MV-4-11 (cell line): ENCODE measurements at regions not wholly inside any gene's neighbourhood (a gene's known extent, or its start where the extent isn't known, plus 50 kb on each side); places are given as distances from the start of the nearest gene placed in this dataset.
A peak's percentile ranks its signal among the peaks of the same experiment; 100 is the strongest.

Experiments
- DNase-seq: peaks from one replicate; lab custom pipeline; 2025; lab: John Stamatoyannopoulos, UW

DNA sequence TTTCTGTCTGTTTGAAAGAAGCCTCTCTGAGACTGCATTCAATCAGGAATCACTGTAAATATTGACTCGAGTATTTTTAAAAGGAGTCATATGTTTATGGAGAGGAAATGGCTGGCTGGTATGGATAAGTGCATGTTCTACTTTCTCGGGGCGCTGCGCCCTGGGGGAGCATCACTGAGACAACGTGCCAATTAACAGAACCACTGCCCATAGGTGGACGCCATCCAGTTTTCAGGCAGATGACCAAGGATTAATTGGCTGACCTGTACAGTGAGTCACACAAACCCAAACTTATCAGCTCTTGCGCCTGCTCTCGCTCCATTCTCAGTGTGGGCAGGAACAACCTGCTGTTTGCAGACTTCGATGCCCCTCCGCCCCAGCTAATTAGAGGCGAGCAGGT is 571.2 kb downstream of the QKI start:
- DNase-seq, result no peak

DNA sequence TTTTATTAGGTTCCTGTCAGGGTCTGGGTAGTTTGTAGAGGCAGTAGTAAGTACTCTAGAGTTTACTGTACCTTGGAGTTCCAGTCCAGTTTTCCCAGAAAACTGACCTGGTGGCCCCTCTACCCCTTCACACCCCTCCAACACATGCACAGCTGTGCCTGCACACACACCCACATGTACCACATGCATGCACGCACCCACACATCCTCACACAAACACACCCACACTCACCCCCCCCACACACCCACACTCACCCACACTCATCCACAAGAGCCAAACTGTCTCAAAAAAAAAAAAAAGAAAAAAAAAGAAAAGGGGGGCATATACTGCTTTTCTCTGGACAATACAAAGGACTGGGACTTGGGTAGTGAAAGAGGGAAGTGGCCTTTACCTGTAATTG is 570.5 kb downstream of the QKI start:
- DNase-seq, result no peak

DNA sequence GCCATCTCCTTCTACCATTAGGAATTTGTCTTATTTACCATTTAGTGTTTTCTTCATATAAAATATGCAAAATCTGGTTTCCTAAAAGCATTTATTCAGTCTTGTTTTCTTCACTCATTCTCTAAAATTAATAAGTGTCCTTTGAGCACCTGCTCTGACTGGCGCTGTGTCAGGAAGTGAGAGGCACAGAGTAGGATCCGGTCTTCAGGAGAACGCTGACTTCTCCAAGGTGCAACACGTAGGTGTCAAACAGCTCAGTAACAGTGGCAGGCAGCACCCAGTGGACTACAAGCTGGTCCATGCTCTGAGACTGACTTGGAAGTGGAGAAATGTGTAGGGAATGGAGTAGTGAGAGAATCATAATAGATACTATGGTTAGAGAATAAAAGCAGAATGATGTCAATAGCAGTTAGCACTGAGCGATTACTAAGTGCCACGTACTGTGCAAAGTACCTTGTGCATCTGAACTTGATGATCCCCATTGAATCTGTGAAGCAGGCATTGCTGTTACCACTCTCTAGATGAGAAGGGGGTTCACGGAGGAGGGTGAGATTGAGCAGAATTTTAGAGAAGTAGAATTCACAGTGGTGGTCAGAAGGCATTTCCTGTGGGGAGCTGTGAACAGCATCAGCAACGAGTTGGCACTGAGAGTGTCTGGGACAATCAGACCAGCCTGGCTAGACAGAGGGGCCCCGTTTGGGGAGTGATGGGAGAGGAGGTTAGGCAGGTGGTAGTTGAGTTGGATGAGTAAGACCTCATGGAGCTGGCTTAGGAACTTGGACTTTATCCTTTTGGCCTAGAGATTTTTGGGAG is 569.8 kb downstream of the QKI start:
- DNase-seq, result peak; percentile 86

DNA sequence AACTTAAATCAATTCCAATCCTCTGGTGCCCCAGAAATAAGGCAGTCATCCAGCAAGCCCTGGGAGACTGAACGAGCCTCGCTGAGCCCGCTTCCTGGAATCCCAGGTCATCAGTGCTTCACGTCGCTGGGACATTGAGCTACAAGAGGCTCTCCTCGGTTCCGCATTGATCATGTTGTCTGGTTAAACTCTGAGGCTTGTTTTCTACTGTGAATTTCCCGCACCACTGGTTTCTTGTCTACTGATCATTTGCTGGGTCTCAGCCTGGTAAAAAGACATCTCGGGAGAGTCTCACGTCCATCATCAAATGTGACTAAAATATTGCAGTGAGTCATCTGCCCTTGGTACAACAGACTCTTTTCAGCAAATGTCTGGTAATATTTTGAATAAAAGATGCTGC is 569.2 kb downstream of the QKI start:
- no peak for DNase-seq

DNA sequence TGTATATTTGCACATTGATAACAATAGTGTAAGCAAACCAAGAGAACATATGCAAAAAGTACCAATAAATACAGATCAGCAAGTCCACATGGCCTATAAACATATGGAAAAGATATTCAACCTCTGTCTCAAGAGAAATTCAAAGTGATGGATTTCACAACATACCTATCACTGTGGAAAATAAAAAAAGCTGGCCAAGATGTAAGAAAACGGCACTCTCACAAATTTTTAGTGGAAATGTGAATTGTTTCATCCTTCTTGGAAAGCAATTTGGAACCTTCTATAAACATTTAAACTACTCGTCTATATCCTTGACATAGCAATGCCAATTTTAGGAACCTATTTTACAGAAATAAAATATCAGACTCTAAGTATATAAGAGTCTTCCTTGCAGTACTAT is 559.8 kb downstream of the QKI start:
- no peak for DNase-seq

DNA sequence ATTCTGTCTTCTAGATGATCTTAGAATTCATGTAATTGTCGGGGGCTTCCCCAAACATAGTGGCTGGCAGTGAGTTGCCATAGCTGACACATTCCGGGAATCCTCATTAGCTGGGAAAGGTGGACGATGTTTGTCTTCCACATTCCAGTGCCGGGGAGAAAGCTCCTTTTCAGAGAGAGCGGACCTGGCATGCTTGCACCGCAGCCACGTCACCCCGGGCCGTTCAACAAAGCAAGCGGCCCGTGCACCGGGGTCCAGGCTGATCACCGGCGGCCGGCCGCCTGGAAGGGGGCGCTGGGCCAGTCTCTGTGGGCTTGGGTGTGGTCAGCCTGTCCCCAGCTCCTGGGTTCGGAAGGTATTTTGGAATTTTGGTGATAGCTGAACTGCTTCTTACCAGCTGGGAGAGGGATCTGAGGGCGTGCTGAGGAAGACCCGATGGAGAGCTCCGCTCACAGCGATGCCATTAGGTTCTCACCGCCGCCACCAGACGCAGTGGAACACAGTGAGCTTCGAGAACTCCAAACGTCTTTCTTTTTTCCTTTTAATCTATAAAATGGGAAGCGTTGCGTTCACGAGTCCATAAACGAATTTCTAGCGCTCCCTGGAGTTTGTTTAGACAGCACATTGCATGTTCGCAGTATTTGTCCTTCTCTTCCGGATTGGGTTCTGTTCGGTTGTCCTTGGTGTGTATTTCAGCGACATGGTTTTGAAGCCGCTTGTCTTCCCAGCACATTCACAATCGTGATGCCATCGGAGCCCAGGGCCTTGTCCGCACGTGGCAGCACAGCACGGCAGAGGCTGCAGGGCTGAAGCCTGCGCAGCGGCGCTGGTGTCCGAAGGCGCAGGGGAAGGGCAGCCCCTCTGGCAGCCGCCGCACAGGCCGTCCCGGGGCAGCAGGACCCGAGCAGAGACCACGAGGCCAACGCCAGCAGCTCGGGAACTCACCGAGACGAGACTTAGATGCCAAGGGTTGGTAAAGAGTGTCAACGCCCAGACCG is 557.6 kb downstream of the QKI start:
- no peak for DNase-seq

DNA sequence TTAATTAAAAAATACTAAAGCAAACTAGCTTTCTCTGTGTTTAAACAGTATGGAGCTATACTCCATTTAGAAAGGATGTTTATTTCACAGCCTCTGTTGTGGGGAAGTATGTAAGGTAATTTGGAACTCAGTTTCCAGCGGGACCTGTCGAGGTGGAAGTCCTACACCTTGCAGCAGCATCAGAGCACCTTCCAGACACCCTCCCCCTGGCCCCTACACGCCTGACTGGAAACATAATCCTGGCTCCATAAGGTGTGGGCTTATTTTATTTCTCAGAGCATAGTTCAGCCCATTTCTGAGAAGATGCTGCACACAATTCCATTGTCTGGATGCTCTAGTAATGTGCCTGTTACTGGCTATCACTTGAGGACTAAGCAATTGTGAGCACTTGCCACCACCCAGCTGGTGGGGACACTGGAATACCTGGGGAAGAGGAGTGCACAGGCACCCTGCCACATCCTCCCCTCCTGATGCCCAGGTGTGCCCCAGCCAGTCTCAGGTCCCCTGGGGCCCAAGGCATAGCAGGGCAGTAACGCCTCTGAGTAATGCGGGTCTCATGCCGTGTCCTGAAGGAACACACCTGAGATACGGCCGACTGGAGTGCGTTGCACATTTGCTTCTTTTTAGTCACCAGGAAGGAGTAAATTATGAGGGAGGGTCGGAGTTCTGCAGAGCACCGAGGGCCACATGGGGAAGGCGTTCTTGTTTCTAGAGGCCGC is 556.5 kb downstream of the QKI start:
- DNase-seq, result no peak

DNA sequence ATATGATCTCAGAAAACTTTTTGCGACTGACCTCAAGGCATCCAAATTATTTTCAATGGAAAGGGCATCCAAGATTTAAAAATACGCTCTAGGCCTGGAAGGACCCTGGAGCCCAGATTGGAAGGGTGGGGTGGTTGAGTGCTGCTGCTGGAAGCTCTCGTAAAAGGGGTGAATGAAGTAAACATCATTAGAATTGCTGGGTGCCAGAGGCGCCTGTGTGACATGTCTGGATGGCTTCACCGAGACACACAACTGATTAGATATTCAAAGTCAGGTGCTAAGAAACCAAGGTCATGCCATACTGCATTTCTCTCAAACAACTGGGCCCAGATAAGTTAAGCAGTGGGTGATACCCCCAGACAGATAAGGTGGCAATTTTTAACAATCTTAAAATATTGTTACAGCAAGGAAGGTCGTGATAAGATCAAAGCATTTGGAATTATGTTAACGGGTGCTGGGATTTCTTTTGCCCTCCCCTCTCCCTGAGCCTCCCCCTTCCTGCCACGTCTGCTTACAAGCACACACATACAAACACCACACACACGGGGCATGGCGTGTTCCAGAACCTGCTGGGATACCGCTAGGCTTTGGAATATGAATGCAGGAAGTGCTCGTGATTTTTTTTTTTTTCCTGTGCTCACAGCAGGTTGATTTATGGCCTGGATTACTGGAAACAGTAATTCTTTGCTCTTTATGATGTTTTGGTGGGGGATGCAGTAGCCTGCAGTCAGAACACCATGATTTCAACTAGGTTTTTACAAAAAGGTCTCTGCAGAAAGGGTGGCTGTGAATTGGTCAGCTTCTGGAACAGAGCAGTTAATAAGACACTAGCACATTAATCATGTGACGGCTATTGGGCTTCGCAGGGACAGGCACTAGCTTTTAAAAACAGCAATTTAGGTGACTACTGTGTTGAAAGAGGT is 551.2 kb downstream of the QKI start:
- peak; percentile 27 for DNase-seq

DNA sequence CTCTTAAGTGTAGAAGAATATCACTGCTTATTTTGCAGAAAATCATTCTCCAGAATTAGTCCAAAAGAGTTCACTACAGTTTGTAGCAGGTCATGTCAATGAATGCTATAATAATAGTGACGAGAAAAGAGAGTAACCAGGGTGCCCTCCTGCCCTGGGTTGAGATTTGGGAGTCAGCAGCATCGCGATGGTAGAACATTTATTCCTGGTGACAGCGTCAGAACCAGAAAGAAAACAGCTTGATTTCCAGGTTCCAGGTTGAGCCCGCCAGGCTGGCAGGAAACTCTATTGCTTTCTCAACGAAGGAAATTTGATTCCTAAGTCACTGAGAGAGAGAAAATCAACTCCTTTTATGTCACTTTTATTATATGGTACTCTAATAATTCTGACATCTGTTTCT is 550.3 kb downstream of the QKI start:
- no peak for DNase-seq

DNA sequence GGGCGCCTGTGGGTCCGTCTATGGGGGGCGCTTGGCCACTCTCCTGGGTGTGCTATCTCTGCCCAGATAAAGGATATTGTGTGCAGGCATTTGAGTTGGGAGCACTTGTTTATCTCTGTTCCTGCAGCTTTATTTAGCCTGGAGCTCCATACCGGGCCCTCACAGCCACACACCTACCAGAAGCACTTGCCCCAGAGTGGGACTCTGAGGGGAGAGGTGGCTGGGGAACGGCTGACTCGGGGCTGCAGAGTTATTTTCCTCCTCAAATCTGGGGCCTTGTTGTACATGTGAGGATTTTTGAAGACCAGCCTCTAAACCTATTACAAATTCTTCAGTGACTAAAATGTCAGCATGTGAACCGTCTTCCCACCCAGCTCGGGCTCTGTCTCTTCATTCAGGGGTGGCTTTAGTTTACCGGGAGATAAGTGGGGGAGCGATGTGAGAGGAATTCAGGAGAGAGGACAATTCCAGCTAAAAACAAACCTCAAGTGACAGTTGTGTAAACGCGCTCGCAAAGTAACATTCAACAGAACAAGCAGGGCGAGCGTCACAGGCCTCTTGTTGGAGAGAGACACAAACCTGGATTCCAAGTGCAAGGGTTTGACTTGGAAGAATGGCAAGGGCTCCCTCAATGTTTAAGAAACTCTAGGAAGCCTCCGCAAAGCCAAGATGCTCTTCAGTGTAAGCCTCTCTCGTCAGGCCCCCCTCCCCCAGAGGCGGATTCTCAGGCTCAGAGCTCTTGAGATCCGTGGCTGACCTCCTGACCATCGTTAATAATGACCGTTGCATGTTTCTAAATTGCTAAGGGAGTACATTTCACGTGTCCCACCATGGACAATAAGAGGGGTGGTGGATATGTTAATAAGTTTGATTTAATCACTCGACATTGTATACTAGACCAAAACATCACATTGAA is 548.9 kb downstream of the QKI start:
- no peak for DNase-seq

DNA sequence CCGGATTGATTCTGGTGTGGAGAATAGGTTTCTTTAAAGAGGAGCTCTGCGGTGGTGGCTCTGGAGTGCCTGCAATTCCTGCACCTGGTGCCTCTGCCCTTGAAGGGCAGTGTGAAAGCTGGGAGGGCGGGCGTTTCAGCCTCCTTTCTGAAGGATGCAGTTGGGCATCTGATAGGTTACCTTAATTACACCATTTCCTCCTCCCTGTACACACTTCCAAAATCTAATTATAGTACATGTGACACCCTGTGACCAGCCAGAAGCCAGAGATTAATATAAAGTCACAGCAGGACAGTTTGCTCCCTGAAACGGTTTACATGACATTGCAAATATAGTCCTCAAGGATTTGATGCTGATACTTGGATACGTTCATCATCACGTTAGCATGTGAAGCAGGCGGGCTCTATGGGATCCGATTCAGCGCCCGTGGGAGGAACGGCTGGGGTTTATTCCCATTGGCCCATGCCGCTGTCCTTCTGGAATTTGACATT is 548.2 kb downstream of the QKI start:
- DNase-seq, result no peak

DNA sequence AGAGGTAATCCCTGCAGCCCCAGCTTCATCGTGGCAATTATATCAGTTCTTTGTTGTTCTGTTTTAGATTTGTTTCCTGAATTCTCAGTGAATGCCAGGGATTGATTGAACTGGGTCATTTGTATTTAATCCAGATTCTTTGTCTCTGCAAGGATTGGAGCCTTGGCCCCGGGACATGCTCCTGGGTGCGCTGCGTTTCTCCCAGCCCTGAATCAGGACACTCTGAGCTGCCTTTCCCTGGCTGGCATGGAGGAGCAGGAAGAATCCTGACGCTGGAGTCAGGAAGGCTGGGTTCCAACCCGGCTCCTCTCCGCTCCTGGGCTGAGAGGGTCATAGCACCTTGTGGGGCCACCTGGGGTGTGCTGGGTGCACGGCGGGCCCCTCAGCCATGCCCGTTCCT is 545.6 kb downstream of the QKI start:
- no peak for DNase-seq

DNA sequence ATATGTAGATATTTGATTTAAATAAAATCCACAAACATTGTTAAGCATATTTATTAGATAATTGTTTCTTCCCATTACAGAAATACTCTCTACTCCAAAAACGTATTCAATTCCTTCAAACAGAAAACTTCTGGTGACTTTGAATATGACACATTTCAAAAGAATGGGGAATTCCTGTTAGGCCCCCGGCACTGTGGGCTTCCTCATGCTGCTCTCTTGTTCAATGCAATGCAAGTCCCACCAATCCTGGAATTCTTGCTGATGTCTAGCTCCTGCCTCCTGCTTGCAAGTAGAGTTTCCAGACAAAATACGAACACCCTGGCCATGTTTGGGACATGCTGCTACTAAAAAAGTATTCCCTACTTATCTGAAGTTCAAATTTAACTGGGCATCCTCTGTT is 544.1 kb downstream of the QKI start:
- no peak for DNase-seq

DNA sequence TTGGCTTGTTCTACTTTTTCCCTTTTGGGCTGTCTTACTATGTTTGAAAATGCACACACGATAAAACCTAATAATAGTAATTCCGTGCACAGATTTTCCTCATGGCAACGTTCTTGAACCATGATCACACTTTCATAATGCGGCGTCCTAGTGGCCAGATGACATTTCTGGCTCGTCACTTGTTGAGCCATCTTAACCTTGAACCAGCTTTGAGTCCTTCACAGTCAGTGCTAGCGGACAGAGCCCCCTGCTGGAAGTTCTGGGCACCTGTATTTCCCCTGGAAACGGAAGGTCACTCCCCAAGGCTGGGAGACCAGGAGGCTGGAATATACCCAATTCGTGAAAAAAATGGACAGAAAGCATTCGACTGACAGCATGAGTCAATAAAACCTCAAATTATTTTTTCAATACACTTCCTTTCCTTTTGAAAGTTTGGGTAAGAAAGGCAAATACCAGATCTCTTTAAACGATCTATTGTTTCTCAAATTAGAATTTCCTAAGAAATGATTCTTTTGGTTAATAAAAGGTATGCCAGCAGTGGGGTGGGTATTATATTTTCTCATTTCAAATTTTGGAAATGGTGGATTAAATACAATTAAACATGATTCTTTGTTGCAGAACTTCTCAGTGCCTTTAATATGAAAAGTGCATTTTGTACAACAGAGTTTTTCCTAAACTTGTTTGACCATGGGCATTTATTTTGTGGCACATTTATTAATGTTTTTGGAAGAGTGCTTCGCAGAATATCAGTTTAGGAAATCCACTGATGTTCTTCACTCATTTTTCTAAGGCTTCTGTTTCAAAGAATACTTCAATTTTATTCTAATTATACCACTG is 542.3 kb downstream of the QKI start:
- DNase-seq, result peak; percentile 78

DNA sequence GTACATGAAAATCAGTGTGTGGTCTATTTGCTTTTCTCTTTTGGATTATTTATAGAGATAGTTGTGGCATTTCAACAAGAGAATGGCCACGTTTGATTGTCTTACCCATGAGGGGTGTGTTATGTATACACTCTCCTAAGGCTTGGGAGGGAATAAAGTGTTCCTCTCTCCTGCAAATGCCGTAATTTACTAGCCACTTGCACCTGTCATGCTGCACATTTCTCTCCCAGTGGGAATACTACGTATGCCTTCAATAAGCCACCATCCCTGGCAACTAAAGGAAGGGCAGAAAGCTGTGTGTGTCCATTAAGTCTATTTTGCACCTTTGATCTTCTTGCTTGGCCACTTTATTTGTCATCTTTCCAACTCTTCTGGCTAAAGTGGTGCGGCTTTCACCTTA is 541.2 kb downstream of the QKI start:
- DNase-seq, result no peak

DNA sequence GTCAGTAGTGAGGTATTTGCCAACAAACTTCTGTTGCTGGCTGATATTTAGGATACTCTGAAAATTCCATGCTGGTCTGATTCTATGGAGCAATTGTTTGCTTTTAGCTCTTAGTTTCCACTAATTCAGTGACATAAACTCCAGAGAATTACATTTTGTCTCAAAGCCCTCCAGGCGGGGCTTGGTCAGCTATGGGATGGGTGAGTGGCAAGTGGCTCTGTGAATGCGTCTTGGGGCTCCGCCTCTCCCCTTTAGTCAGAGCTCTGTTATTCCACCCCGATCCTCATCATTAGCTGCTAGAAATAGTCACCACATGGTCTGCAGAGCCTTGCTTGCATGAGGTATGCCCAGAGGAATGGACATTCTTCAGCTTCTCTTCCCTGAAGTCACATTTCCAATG is 540.6 kb downstream of the QKI start:
- no peak for DNase-seq

DNA sequence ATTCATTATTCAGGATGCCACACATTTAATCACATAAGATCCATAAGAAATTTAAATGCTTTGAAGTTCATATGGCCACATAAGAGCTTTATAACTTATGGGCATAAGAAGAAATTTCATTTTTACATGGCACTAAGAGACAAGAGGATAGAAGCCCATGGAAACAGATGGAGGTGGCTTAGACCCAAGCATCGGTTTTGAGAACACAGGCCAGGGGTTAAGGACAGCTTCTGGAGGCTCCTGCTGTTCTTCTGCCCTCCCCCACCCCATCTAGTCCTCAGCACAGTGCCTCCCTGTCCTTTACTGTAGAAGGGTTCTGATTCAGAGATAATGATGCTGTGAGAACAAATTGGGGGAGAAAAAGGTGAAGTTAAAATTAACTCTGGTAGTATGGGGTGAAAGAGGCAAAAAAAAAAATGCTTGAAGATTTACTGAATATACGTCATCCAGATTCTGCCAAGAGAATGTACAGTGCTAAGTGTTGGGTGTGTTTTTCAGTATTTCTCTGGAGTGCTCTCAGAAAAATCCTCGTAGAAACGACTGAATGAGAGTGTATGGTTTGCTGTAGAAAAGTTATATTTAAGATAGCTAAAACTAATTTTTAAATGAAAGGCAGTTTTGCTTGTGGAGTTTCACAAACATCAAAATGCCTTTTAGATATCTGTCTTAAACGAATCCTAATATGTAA is 539.7 kb downstream of the QKI start:
- no peak for DNase-seq

DNA sequence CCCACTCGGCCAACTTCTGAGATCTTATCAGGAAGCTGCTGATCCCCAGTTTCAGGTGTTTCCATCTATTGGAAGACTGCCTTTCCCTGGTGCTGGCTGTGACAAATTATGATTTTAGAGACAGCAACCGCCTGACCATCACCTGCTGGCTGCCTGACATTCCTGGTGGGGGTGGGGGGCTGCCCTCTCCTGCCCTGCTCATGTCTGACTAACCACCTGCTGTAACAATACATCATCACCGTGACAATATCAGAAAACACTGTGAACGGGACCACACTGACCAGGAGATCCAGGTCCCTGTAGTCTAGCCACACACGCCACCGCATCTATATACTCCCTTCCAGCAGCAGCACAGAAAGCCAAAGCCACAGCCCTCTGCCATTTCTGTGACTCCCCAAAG is 537.5 kb downstream of the QKI start:
- DNase-seq, result no peak

DNA sequence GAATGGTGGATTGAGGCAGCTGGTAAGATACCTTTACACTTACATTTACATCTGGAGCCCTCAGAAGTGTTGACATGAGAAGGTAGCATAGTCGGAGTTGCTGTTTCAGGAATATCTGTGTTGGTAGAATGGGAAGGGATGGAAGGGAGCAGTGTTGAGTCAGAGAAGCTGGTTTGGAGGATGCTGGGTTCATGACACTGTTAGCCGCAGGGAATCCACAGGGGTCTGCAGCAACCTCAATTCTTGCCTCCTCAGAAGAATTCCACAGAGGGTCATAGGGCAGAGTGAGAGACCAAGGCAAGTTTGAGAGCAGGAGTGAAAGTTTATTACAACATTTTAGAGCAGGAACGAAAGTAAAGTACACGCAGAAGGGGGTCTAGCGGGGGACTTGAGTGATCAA is 536.8 kb downstream of the QKI start:
- DNase-seq, result no peak
